RWPE1 (cell line): ENCODE measurements at regions not wholly inside any gene's neighbourhood (a gene's known extent, or its start where the extent isn't known, plus 50 kb on each side); places are given as distances from the start of the nearest gene placed in this dataset.
A peak's percentile ranks its signal among the peaks of the same experiment; 100 is the strongest.

Experiments used
- CTCF ChIA-PET: fragments of 350-600 bp; sonication (Branson Sonifier 250); formaldehyde crosslinking; extraction: SDS; loops from one replicate; lab custom pipeline; 2021; lab: Yijun Ruan, JAX
- POLR2A ChIA-PET: fragments of 400-600 bp; formaldehyde crosslinking; extraction: SDS; loops from one replicate; lab custom pipeline; 2020; ENCODE audit warnings: antibody characterized with exemption; ENCODE audit not compliant: low non-redundant PET; lab: Yijun Ruan, JAX
- DNase-seq: peaks from one replicate; pipeline ENCODE4 v3.0.0; 2012; ENCODE audit warnings: low spot score
- H3K27ac ChIP-seq: fragments of 450-650 bp; 2 replicates; pipeline ENCODE4 v1.5.1; 2017
- CTCF ChIP-seq: fragments of 450-650 bp; conservative IDR thresholded peaks from 2 replicates; pipeline ENCODE4 v1.5.1; 2017; ENCODE audit warnings: low read depth, mild to moderate bottlenecking

- CTCF ChIA-PET, result interaction anchor here (0.6 kb wide), 1 partner anchor 653 kb away, joined by 3 read pairs; no protein-coding TSS in a partner anchor
- DNase-seq, result peak; percentile 8
- POLR2A ChIA-PET, result no interaction called here
- H3K27ac ChIP-seq, result no peak overlapping the region
- TF ChIP-seq CTCF, result no peak
Measured at GRCh38 chr3:18100121-18100520, 325.0 kb downstream of the SATB1 start.

- CTCF ChIA-PET, result interaction anchor here (0.6 kb wide), 1 partner anchor 653 kb away, joined by 3 read pairs; no protein-coding TSS in a partner anchor
- no peak overlapping the region; the same call in 1 of the 2 replicates for H3K27ac ChIP-seq
- POLR2A ChIA-PET, result no interaction called here
- no peak for TF ChIP-seq CTCF
- DNase-seq, result no peak
Measured at GRCh38 chr3:18099611-18100010, 325.5 kb downstream of the SATB1 start.

GRCh38 chr3:18098960-18099587, 326.1 kb downstream of the SATB1 start:
- H3K27ac ChIP-seq, result peak overlapping the region; percentile 64
- POLR2A ChIA-PET, result no interaction called here
- TF ChIP-seq CTCF, result no peak
- CTCF ChIA-PET, result no interaction called here
- peak; percentile 89 for DNase-seq

- ChIA-PET CTCF (no interaction called here), POLR2A (no interaction called here)
- H3K27ac ChIP-seq, result no peak overlapping the region
- DNase-seq, result no peak
- no peak for TF ChIP-seq CTCF
Measured at GRCh38 chr3:18097989-18098388, 327.1 kb downstream of the SATB1 start.

GRCh38 chr3:18097473-18097872, 327.7 kb downstream of the SATB1 start:
- TF ChIP-seq CTCF, result no peak
- no peak overlapping the region for H3K27ac ChIP-seq
- ChIA-PET CTCF (no interaction called here), POLR2A (no interaction called here)
- DNase-seq, result no peak

- no peak overlapping the region for H3K27ac ChIP-seq
- ChIA-PET POLR2A (no interaction called here), CTCF (no interaction called here)
- DNase-seq, result no peak
- no peak for TF ChIP-seq CTCF
Measured at GRCh38 chr3:18092726-18093125, 332.4 kb downstream of the SATB1 start.
